Testis (tissue), 2 donors: ENCODE measurements at regions not wholly inside any gene's neighbourhood (a gene's known extent, or its start where the extent isn't known, plus 50 kb on each side); places are given as distances from the start of the nearest gene placed in this dataset.
"Not testable (repeated sequence)": the region's sequence is repeated elsewhere in the genome, so short reads cannot be mapped to it uniquely, and the experiment has no call there.

Experiments used
- DNase-seq: peaks from one replicate; pipeline ENCODE4 v3.0.0-alpha.2; 2019
- H3K27ac ChIP-seq, 2 donors: fragments of 200-600 bp; sonication (generic); one replicate each; pipeline ENCODE4 v1.5.1; 2019
- H3K27me3 ChIP-seq: fragments of 200-600 bp; sonication (generic); one replicate; pipeline ENCODE4 v1.5.1; 2019
- H3K36me3 ChIP-seq: fragments of 200-600 bp; sonication (generic); one replicate; pipeline ENCODE4 v1.5.1; 2017; ENCODE audit warnings: low read depth; ENCODE audit errors: missing control alignments
- H3K4me1 ChIP-seq: fragments of 200-600 bp; sonication (generic); one replicate; pipeline ENCODE4 v1.5.1; 2019
- H3K4me3 ChIP-seq, 2 donors: fragments of 200-600 bp; sonication (generic); one replicate each; pipeline ENCODE4 v1.5.1; 2017 to 2019
- H3K9me3 ChIP-seq: fragments of 200-600 bp; sonication (generic); one replicate; pipeline ENCODE4 v1.5.1; 2017
- POLR2A ChIP-seq: fragments of 450-650 bp; IDR thresholded peaks from one replicate; pipeline ENCODE4 v1.6.1; 2017; ENCODE audit warnings: antibody characterized with exemption, mild to moderate bottlenecking, moderate library complexity
- WGBS, 2 donors: methylation state at CpG; one replicate each; pipeline ENCODE4 v1.1.5; 2018; 5-methylcytosine and 5-hydroxymethylcytosine counted together
- intact Hi-C: fragments of 100-400 bp; cut with DNase I; formaldehyde crosslinking; loops from one replicate; pipeline ENCODE4 v1.15.1; 2023; ENCODE audit warnings: low total_unique reads
- TF ChIP-seq, protein P1 (sequence below), 3 experiments: fragments of 450-650 bp in 2 of 3; fragments of 200-600 bp in 1 of 3; sonication (generic) in 1 of 3; IDR thresholded peaks; one replicate each; pipeline ENCODE4 v1.5.1; 2016 to 2019; ENCODE audit warnings: antibody characterized with exemption in 3 of 3, mild to moderate bottlenecking in 2 of 3, moderate library complexity in 1 of 3

DNA sequence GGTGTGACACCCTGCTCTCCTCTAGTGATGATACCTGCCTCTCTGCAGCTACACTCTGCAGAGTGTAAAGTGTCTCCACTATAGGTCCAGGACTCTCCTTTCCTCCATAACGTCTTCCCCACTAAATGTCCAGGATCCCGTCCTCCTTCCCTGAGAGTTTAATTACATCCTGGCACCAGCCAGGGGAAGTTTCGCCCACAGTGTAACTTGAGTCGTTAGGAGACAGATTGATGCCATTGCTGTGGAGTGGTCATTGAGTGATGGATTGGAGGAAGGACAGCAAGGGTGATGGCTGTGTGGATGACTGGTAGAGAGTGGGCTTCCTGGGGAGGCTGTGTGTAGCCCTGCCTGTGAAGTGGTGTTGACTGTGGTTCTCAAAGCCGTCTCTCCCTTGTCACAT is 84.0 kb upstream of the TMEM132D start:
- no peaks in the 10 kb centered on the region for H3K9me3 ChIP-seq
- no peak for DNase-seq
- H3K27ac ChIP-seq = no peak overlapping the region
- no peak overlapping the region for H3K4me3 ChIP-seq
- intact Hi-C loops = no loop called here
- TF ChIP-seq, protein P1, sequence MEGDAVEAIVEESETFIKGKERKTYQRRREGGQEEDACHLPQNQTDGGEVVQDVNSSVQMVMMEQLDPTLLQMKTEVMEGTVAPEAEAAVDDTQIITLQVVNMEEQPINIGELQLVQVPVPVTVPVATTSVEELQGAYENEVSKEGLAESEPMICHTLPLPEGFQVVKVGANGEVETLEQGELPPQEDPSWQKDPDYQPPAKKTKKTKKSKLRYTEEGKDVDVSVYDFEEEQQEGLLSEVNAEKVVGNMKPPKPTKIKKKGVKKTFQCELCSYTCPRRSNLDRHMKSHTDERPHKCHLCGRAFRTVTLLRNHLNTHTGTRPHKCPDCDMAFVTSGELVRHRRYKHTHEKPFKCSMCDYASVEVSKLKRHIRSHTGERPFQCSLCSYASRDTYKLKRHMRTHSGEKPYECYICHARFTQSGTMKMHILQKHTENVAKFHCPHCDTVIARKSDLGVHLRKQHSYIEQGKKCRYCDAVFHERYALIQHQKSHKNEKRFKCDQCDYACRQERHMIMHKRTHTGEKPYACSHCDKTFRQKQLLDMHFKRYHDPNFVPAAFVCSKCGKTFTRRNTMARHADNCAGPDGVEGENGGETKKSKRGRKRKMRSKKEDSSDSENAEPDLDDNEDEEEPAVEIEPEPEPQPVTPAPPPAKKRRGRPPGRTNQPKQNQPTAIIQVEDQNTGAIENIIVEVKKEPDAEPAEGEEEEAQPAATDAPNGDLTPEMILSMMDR (IDR thresholded peaks at IDR 0.05) = no peak
- no peak for TF ChIP-seq POLR2A
- WGBS, 2 donors = 43 to 57% methylated on average over 5 of the region's 5 CpGs
- no peaks in the 10 kb centered on the region for H3K4me1 ChIP-seq
- no peaks in the 10 kb centered on the region for H3K27me3 ChIP-seq
- no peaks in the 10 kb centered on the region for H3K36me3 ChIP-seq

DNA sequence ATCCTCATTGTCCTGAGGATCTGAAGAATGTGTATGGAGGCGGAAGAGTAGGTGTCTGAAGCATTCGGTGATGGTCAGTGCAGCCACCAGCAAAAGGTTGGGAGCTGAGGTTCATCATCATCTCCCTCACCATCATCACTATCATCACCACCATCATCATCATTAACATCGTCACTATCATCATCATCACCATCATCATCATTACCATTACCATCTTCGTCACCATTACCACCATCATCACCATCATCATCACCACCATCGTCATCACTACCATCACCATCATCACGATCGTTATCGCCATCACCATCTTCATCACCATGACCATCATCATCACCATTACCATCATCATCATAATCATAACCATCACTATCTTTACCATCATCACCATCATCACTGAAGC is 90.8 kb upstream of the TMEM132D start:
- Histone ChIP-seq H3K27me3 (no peaks in the 10 kb centered on the region), H3K9me3 (no peaks in the 10 kb centered on the region), H3K27ac (no peak overlapping the region), H3K4me1 (no peaks in the 10 kb centered on the region), H3K36me3 (no peaks in the 10 kb centered on the region), H3K4me3 (no peak overlapping the region)
- 93 to 94% methylated on average over 8 of the region's 8 CpGs for WGBS, 2 donors
- TF ChIP-seq, protein P1 (IDR thresholded peaks at IDR 0.05) = no peak
- TF ChIP-seq POLR2A = no peak
- intact Hi-C loops = no loop called here
- DNase-seq = no peak

DNA sequence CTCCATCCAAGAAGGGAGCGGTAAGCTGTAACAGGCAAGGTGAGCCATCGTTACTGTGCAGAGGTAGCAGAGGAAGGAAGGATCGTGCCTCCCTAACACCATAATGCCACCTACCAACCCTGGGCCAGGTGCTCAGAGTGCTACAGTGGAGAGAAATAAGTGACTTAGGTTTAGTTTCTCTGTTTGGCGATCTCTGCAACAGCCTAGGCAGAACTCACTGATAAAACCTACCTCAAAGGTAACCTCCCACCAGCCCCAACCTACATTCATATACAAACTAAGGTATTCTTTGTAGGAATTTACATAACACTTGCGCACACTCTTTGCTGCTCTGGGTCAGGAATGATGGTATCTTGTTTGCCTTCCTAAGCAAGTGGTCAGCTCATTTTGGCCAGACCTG is 93.4 kb upstream of the TMEM132D start:
- H3K4me1 ChIP-seq = no peaks in the 10 kb centered on the region
- H3K36me3 ChIP-seq = no peaks in the 10 kb centered on the region
- no peaks in the 10 kb centered on the region for H3K9me3 ChIP-seq
- H3K27me3 ChIP-seq = no peaks in the 10 kb centered on the region
- intact Hi-C loops = no loop called here
- TF ChIP-seq, protein P1 (IDR thresholded peaks at IDR 0.05) = no peak
- no peak for TF ChIP-seq POLR2A
- no peak for DNase-seq
- WGBS, 2 donors = 54 to 60% methylated on average over 5 of the region's 5 CpGs
- no peak overlapping the region for H3K4me3 ChIP-seq
- no peak overlapping the region for H3K27ac ChIP-seq

DNA sequence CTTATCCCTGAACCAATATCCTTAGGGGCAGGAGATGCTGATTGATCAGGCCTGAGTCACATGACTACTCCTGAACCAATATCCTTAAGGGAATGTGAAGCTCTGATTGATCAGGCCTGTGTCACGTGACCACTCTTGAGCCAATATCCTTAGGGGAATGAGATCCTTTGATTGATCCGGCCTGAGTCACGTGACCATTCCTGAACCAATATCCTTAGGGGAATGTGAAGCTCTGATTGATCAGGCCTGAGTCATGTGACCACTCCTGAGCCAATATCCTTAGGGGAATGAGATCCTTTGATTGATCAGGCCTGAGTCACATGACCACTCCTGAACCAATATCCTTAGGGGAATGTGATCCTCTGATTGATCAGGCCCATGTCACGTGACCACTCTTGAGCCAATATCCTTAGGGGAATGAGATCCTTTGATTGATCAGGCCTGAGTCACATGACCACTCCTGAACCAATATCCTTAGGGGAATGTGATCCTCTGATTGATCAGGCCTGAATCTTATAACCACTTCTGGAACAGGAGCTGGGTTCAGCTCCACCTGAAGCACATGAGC is 100.6 kb upstream of the TMEM132D start:
- H3K27me3 ChIP-seq, H3K36me3 ChIP-seq, H3K4me1 ChIP-seq, H3K9me3 ChIP-seq, H3K4me3 ChIP-seq, H3K27ac ChIP-seq, intact Hi-C loops, DNase-seq: not testable (repeated sequence)
- 85 to 89% methylated on average over 4 of the region's 4 CpGs for WGBS, 2 donors

DNA sequence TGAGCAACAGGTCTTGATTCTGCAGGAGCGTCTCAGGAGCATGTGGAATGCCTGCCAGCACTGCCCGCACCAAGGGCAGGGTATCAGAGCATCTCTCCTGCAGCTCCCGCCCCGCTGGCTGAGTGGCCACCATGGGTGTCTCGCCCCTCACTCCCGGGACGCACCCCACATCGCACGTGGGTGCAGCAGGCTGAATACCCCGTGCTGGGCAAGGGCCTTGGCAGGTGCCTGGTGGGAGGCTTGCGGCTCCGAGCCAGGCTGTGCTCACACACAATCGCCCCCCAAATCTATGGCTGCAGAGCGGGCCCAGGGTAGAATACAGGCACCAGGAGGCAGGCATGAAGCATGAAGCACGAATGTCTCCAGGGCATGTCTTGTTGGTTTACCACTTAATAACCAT is 103.9 kb upstream of the TMEM132D start:
- Histone ChIP-seq H3K9me3 (no peaks in the 10 kb centered on the region), H3K36me3 (no peaks in the 10 kb centered on the region), H3K27ac (no peak overlapping the region), H3K4me3 (no peak overlapping the region), H3K4me1 (no peaks in the 10 kb centered on the region), H3K27me3 (no peaks in the 10 kb centered on the region)
- DNase-seq = no peak
- whole genome bisulfite sequencing, 2 donors = 85 to 93% methylated on average over 11 to 15 of the region's 15 CpGs
- no peak for TF ChIP-seq POLR2A
- TF ChIP-seq, protein P1 (IDR thresholded peaks at IDR 0.05) = no peak
- intact Hi-C loops = no loop called here
